HepG2 (cell line): ENCODE measurements at regions not wholly inside any gene's neighbourhood (a gene's known extent, or its start where the extent isn't known, plus 50 kb on each side); places are given as distances from the start of the nearest gene placed in this dataset.

Source experiments
- ATAC-seq: fragments of 200-7000 bp; cut with Tn5 transposase; 3 replicates; pipeline ENCODE4 v1.9.1; 2020; ENCODE audit warnings: mild to moderate bottlenecking, moderate library complexity
- BruUV-seq: library from RNA; stranded (reverse); fragments of 400-500 nt; replicated peaks from 2 replicates; lab custom pipeline; 2021; lab: Mats Ljungman, UMichigan
- CTCF ChIA-PET: fragments of 300-600 bp; formaldehyde crosslinking; extraction: SDS; loops from one replicate; lab custom pipeline; 2021; ENCODE audit warnings: low total read pairs, inconsistent platforms, low intra/inter-chr PET ratio; lab: Yijun Ruan, JAX
- POLR2A ChIA-PET: fragments of 350-600 bp; sonication (Branson Sonifier 250); formaldehyde crosslinking; loops from one replicate; lab custom pipeline; 2020; ENCODE audit warnings: antibody characterized with exemption, inconsistent platforms; lab: Yijun Ruan, JAX
- DNase-seq: peaks from one replicate; pipeline ENCODE4 v3.0.0-alpha.2; 2015; ENCODE audit warnings: low spot score
- FAIRE-seq: peaks from 3 replicates; lab custom pipeline; 2011; peaks lifted over from hg19 to GRCh38; lab: Jason Lieb, UNC
- H2AFZ ChIP-seq: one replicate; pipeline ENCODE4 v1.6.1; 2011; ENCODE audit warnings: low read length, inconsistent platforms
- H3K27ac ChIP-seq: fragments of 300-600 bp; 3 replicates; pipeline ENCODE4 v1.8.0; 2011; ENCODE audit warnings: mixed run types, mild to moderate bottlenecking, mixed read lengths, low read length, inconsistent platforms; ENCODE audit not compliant: insufficient read depth; ENCODE audit errors: extremely low read length
- H3K27me3 ChIP-seq, 2 experiments: fragments of 200-600 bp in 1 of 2; 2 replicates in 1 of 2; 3 replicates in 1 of 2; pipeline versions ENCODE4 v1.6.0 to v1.8.0; 2011; ENCODE audit warnings: low read length in 2 of 2, mild to moderate bottlenecking in 2 of 2, moderate library complexity in 2 of 2, inconsistent platforms in 1 of 2; ENCODE audit not compliant: insufficient read depth in 2 of 2, control insufficient read depth in 1 of 2
- H3K36me3 ChIP-seq, 2 experiments: fragments of 200-600 bp in 1 of 2; replicated peaks in 1 of 2; 2 replicates in 1 of 2; 3 replicates in 1 of 2; pipeline versions ENCODE4 v1.5.1 to v1.8.0; 2011; ENCODE audit warnings: low read length in 2 of 2, inconsistent platforms in 1 of 2; ENCODE audit not compliant: insufficient read depth in 2 of 2, control insufficient read depth in 1 of 2
- H3K4me1 ChIP-seq: 2 replicates; pipeline ENCODE4 v1.5.1; 2012; ENCODE audit warnings: low read length, inconsistent platforms; ENCODE audit not compliant: insufficient read depth
- H3K4me2 ChIP-seq: 2 replicates; pipeline ENCODE4 v1.6.0; 2011; ENCODE audit warnings: low read depth, low read length, inconsistent platforms
- H3K4me3 ChIP-seq, 3 experiments: fragments of 200-600 bp in 1 of 3; sonication (generic), shearing (Covaris generic) in 1 of 3; replicated peaks in 1 of 3; 2 replicates each; pipeline ENCODE4 v1.5.1; 2011 to 2016; ENCODE audit warnings: low read length in 3 of 3, inconsistent platforms in 2 of 3, low read depth in 2 of 3, mild to moderate bottlenecking in 2 of 3, control low read depth in 1 of 3, mixed read lengths in 1 of 3; ENCODE audit not compliant: insufficient read depth in 1 of 3
- H3K79me2 ChIP-seq: one replicate; pipeline ENCODE4 v1.6.1; 2011; ENCODE audit warnings: low read length, inconsistent platforms; ENCODE audit not compliant: insufficient read depth
- H3K9ac ChIP-seq: 2 replicates; pipeline ENCODE4 v1.6.0; 2011; ENCODE audit warnings: mild to moderate bottlenecking, low read depth, low read length, inconsistent platforms; ENCODE audit not compliant: insufficient read depth
- H3K9me3 ChIP-seq: 2 replicates; pipeline ENCODE4 v1.5.1; 2012; ENCODE audit warnings: mild to moderate bottlenecking, low read length
- H4K20me1 ChIP-seq: 2 replicates; pipeline ENCODE4 v1.6.0; 2011; ENCODE audit warnings: inconsistent platforms, mild to moderate bottlenecking, low read length, moderate library complexity; ENCODE audit not compliant: insufficient read depth
- ASH2L ChIP-seq: fragments of 300-600, 200-600 bp; sonication (generic); IDR thresholded peaks from 2 replicates; pipeline ENCODE4 v1.7.0; 2017; ENCODE audit warnings: low read depth, mild to moderate bottlenecking, moderate library complexity, mixed read lengths, low read length; ENCODE audit not compliant: insufficient read length
- CTCF ChIP-seq: sonication (generic); formaldehyde crosslinking; IDR thresholded peaks from 2 replicates; pipeline ENCODE4 v1.5.0; 2020; ENCODE audit warnings: mild to moderate bottlenecking, missing genetic modification reagents, moderate library complexity
- ELF1 ChIP-seq: sonication (generic); formaldehyde crosslinking; IDR thresholded peaks from 2 replicates; pipeline ENCODE4 v1.4.0; 2020; ENCODE audit warnings: missing genetic modification reagents
- KLF15 ChIP-seq: sonication (generic); formaldehyde crosslinking; IDR thresholded peaks from 2 replicates; pipeline ENCODE4 v1.8.1; 2023; ENCODE audit warnings: borderline replicate concordance, mild to moderate bottlenecking, inconsistent platforms, missing genetic modification reagents, mixed read lengths
- SNAPC5 ChIP-seq: sonication (generic); formaldehyde crosslinking; IDR thresholded peaks from 2 replicates; pipeline ENCODE4 v1.8.1; 2023; ENCODE audit warnings: mild to moderate bottlenecking, missing genetic modification reagents, borderline replicate concordance
- TAF1 ChIP-seq: sonication (generic); formaldehyde crosslinking; IDR thresholded peaks from 2 replicates; pipeline ENCODE4 v1.4.0; 2020; ENCODE audit warnings: missing genetic modification reagents
- ZFP82 ChIP-seq: sonication (generic); formaldehyde crosslinking; IDR thresholded peaks from 2 replicates; pipeline ENCODE4 v1.5.1; 2020; ENCODE audit warnings: mild to moderate bottlenecking, missing genetic modification reagents, borderline replicate concordance
- ZNF142 ChIP-seq: sonication (generic); formaldehyde crosslinking; IDR thresholded peaks from 2 replicates; pipeline ENCODE4 v1.4.0; 2020; ENCODE audit warnings: missing genetic modification reagents
- ZNF30 ChIP-seq: sonication (generic); formaldehyde crosslinking; IDR thresholded peaks from 2 replicates; pipeline ENCODE4 v1.5.0; 2020; ENCODE audit warnings: mild to moderate bottlenecking, missing genetic modification reagents
- ZNF800 ChIP-seq: sonication (generic); formaldehyde crosslinking; IDR thresholded peaks from 2 replicates; pipeline ENCODE4 v1.4.0; 2020; ENCODE audit warnings: missing genetic modification reagents
- in situ Hi-C: cut with HindIII; loops from 2 replicates; pipeline ENCODE4 v1.10.0; 2017; ENCODE audit warnings: low pct_unique_long_range_greater_than_20kb; ENCODE audit not compliant: extremely low pct_ligation_motif_present
- intact Hi-C: fragments of 100-400 bp; cut with micrococcal nuclease; formaldehyde crosslinking; loops from one replicate; pipeline ENCODE4 v1.10.0; 2022; ENCODE audit not compliant: unreplicated experiment
- TF ChIP-seq, protein P1 (sequence below): sonication (generic); formaldehyde crosslinking; IDR thresholded peaks from 2 replicates; pipeline ENCODE4 v1.5.1; 2020; ENCODE audit warnings: mild to moderate bottlenecking, missing genetic modification reagents, borderline replicate concordance
- TF ChIP-seq, protein P2 (sequence below): sonication (generic); formaldehyde crosslinking; IDR thresholded peaks from 2 replicates; pipeline ENCODE4 v1.8.1; 2023; ENCODE audit warnings: mild to moderate bottlenecking, moderate library complexity, missing genetic modification reagents

GRCh38 chr4:34309383-34309906 lies 1934.9 kb downstream of the ARAP2 start:
- ChIA-PET CTCF (no interaction called here), POLR2A (no interaction called here)
- no TSS peak for BruUV-seq
- Histone ChIP-seq H3K27ac (no peak overlapping the region), H3K79me2 (no peaks in the 10 kb centered on the region), H3K9ac (no peak overlapping the region), H4K20me1 (no peaks in the 10 kb centered on the region), H3K27me3 (no peaks in the 10 kb centered on the region), H3K4me1 (no peaks in the 10 kb centered on the region), H3K9me3 (peaks cover 6% of the 10 kb centered on the region; the same call in 1 of the 2 replicates), H3K4me2 (no peak overlapping the region), H2AFZ (no peak overlapping the region), H3K36me3 (no peaks in the 10 kb centered on the region), H3K4me3 (no peak overlapping the region)
- DNase-seq (no peak), FAIRE-seq (no peak), ATAC-seq (no peak)
- intact Hi-C loops: no loop called here
- in situ Hi-C loops: no loop called here
- TF ChIP-seq ZNF30 (CRISPR knock-in tag) (no peak), CTCF (no peak), TAF1 (CRISPR knock-in tag) (no peak), ZNF800 (no peak), ZFP82 (CRISPR knock-in tag) (no peak), ELF1 (CRISPR knock-in tag) (no peak), ASH2L (no peak), KLF15 (CRISPR knock-in tag) (no peak), SNAPC5 (CRISPR knock-in tag) (no peak), ZNF142 (CRISPR knock-in tag) (no peak)
- TF ChIP-seq, protein P1, sequence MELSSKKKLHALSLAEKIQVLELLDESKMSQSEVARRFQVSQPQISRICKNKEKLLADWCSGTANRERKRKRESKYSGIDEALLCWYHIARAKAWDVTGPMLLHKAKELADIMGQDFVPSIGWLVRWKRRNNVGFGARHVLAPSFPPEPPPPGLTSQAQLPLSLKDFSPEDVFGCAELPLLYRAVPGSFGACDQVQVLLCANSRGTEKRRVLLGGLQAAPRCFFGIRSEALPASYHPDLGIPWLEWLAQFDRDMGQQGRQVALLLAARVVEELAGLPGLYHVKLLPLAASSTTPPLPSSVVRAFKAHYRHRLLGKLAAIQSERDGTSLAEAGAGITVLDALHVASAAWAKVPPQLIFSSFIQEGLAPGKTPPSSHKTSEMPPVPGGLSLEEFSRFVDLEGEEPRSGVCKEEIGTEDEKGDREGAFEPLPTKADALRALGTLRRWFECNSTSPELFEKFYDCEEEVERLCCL (CRISPR knock-in tag): no peak
- TF ChIP-seq, protein P2, sequence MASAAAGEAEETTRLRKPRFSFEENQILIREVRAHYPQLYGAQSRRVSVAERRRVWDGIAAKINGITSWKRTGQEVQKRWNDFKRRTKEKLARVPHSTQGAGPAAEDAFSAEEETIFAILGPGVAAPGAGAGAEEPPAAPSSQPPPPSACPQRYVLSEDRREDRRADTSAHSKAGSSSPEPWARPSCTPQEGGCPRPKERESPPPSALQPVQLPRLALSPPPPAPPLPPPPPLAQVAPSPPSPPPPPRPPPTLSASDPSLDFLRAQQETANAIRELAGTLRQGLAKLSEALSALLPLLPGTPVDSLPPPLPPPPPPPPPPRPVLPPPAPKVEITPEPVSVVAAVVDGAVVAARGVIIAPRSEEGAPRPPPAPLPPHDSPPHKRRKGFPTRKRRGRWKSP: no peak
